Body of pancreas (tissue), 4 donors: ENCODE measurements at regions not wholly inside any gene's neighbourhood (a gene's known extent, or its start where the extent isn't known, plus 50 kb on each side); places are given as distances from the start of the nearest gene placed in this dataset.

Experiments
- POLR2A ChIP-seq, 3 donors: fragments of 450-650 bp; IDR thresholded peaks; one replicate each; pipeline ENCODE4 v1.6.1; 2016; ENCODE audit warnings: antibody characterized with exemption in 3 of 3, mild to moderate bottlenecking in 2 of 3
- TF ChIP-seq, protein P1 (sequence below), 7 experiments: fragments of 450-650 bp in 4 of 7; fragments of 200-600 bp in 3 of 7; sonication (generic) in 3 of 7; IDR thresholded peaks; one replicate each; pipeline ENCODE4 v1.5.1; 2016 to 2019; ENCODE audit warnings: antibody characterized with exemption in 7 of 7

DNA sequence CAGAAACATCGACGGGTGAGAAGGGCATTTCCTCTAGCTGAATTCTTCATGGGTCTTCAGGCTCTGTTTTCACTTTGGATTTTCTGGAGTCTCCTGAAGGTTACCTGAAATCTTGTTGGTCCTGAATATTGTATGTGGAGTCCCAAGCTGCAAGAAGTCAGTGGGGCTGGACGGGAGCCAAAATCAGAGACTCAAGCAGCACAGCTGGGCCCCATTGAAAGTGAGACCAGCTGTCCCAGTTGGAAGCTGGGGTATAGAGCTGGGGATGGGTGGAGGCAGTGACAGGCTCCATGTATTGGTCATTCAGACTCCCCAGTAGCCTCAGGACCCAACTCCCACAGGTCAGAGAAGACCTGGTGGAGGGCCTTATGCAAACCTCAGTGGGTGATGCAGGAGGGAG, 111.3 kb upstream of the MLN start:
- TF ChIP-seq, protein P1, sequence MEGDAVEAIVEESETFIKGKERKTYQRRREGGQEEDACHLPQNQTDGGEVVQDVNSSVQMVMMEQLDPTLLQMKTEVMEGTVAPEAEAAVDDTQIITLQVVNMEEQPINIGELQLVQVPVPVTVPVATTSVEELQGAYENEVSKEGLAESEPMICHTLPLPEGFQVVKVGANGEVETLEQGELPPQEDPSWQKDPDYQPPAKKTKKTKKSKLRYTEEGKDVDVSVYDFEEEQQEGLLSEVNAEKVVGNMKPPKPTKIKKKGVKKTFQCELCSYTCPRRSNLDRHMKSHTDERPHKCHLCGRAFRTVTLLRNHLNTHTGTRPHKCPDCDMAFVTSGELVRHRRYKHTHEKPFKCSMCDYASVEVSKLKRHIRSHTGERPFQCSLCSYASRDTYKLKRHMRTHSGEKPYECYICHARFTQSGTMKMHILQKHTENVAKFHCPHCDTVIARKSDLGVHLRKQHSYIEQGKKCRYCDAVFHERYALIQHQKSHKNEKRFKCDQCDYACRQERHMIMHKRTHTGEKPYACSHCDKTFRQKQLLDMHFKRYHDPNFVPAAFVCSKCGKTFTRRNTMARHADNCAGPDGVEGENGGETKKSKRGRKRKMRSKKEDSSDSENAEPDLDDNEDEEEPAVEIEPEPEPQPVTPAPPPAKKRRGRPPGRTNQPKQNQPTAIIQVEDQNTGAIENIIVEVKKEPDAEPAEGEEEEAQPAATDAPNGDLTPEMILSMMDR (IDR thresholded peaks at IDR 0.05), result no peak
- TF ChIP-seq POLR2A (IDR thresholded peaks at IDR 0.05), result no peak
